Activated B cell treated with CpG ODN at 0.5 μM for 24 hours (primary cell): ENCODE measurements at regions not wholly inside any gene's neighbourhood (a gene's known extent, or its start where the extent isn't known, plus 50 kb on each side); places are given as distances from the start of the nearest gene placed in this dataset.

Experiments
- ATAC-seq: fragments of 200-7000 bp; cut with Tn5 transposase; one replicate; pipeline ENCODE4 v1.10.0; 2021; ENCODE audit warnings: low read depth, mild to moderate bottlenecking, moderate library complexity
- CTCF ChIA-PET: fragments of 350-600 bp; sonication (Branson Sonifier 250); formaldehyde crosslinking; loops from one replicate; lab custom pipeline; 2021; ENCODE audit warnings: antibody characterized with exemption; lab: Charles Lee
- POLR2A ChIA-PET: fragments of 350-600 bp; sonication (Branson Sonifier 250); formaldehyde crosslinking; loops from one replicate; lab custom pipeline; 2021; ENCODE audit warnings: antibody characterized with exemption; lab: Charles Lee
- DNase-seq: peaks from one replicate; pipeline ENCODE4 v3.0.0; 2022
- H3K27ac Mint-ChIP-seq: one replicate; pipeline ENCODE4 v1.8.0; 2020; ENCODE audit warnings: mixed read lengths
- H3K27me3 Mint-ChIP-seq: one replicate; pipeline ENCODE4 v1.8.0; 2021; ENCODE audit warnings: mixed read lengths
- H3K36me3 Mint-ChIP-seq: one replicate; pipeline ENCODE4 v1.8.0; 2021; ENCODE audit warnings: low read depth, mixed read lengths
- H3K4me1 Mint-ChIP-seq: one replicate; pipeline ENCODE4 v1.8.0; 2021; ENCODE audit warnings: mixed read lengths
- H3K4me3 Mint-ChIP-seq: one replicate; pipeline ENCODE4 v1.8.0; 2020; ENCODE audit warnings: mild to moderate bottlenecking, mixed read lengths
- H3K9me3 Mint-ChIP-seq: one replicate; pipeline ENCODE4 v1.8.0; 2020; ENCODE audit warnings: mixed read lengths
- intact Hi-C: fragments of 100-400 bp; cut with micrococcal nuclease; formaldehyde crosslinking; loops from one replicate; pipeline ENCODE4 v1.15.1; 2024
- TF ChIP-seq, protein P1 (sequence below): fragments of 200-600 bp; IDR thresholded peaks from one replicate; pipeline ENCODE4 v1.8.0; 2022; ENCODE audit warnings: antibody characterized with exemption, mild to moderate bottlenecking

GRCh38 chr1:14511166-14511680 lies 87.3 kb upstream of the KAZN start:
- no peak overlapping the region for H3K4me3 Mint-ChIP-seq
- ChIA-PET POLR2A (no interaction called here), CTCF (no interaction called here)
- DNase-seq (no peak), ATAC-seq (no peak)
- intact Hi-C loops, result no loop called here
- peaks cover 5% of the 10 kb centered on the region for H3K27me3 Mint-ChIP-seq
- H3K9me3 Mint-ChIP-seq, result no peaks in the 10 kb centered on the region
- H3K4me1 Mint-ChIP-seq, result no peaks in the 10 kb centered on the region
- no peak overlapping the region for H3K27ac Mint-ChIP-seq
- TF ChIP-seq, protein P1, sequence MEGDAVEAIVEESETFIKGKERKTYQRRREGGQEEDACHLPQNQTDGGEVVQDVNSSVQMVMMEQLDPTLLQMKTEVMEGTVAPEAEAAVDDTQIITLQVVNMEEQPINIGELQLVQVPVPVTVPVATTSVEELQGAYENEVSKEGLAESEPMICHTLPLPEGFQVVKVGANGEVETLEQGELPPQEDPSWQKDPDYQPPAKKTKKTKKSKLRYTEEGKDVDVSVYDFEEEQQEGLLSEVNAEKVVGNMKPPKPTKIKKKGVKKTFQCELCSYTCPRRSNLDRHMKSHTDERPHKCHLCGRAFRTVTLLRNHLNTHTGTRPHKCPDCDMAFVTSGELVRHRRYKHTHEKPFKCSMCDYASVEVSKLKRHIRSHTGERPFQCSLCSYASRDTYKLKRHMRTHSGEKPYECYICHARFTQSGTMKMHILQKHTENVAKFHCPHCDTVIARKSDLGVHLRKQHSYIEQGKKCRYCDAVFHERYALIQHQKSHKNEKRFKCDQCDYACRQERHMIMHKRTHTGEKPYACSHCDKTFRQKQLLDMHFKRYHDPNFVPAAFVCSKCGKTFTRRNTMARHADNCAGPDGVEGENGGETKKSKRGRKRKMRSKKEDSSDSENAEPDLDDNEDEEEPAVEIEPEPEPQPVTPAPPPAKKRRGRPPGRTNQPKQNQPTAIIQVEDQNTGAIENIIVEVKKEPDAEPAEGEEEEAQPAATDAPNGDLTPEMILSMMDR, result no peak
- no peaks in the 10 kb centered on the region for H3K36me3 Mint-ChIP-seq

DNA sequence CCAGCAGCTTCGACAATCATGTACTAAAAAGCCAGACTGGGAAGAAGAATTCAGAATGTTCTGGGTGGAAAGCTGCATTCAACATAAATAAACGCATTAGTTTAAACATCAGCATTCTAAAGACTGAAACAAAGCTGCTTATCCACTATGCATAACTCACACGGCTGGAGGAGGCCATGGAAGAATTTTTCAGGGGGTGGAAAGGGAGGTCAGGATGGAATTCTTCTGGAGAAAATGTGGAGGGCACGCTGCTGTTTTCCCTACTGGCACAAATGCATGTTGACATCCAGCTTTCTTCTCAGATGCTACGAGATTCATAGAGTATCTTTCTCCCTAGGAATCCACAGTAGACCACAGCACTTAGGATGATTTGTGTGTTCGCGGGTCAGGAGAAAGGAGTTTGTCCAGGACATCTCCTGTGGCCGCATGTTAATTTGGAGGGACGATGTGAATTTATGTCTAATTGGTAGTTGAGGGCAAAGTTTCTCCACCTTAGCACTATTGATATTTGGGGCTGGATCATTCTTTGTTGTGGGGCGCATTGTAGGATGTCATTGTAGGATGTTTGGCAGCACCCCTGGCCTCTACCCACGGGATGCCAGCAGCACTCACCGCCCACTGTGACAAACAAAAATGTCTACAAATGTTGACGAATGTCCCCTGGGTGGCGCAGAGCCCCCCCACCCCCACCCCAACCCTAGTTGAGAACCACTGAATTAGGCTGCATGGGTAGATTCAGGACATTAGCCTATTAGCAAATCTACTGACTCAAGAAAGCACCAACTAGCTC lies 86.5 kb upstream of the KAZN start:
- TF ChIP-seq, protein P1, result no peak
- H3K9me3 Mint-ChIP-seq, result no peaks in the 10 kb centered on the region
- H3K27ac Mint-ChIP-seq, result no peak overlapping the region
- no peak for ATAC-seq
- no peaks in the 10 kb centered on the region for H3K4me1 Mint-ChIP-seq
- no peak for DNase-seq
- intact Hi-C loops, result no loop called here
- ChIA-PET CTCF (no interaction called here), POLR2A (no interaction called here)
- peaks cover 5% of the 10 kb centered on the region for H3K27me3 Mint-ChIP-seq
- no peak overlapping the region for H3K4me3 Mint-ChIP-seq
- H3K36me3 Mint-ChIP-seq, result no peaks in the 10 kb centered on the region

DNA sequence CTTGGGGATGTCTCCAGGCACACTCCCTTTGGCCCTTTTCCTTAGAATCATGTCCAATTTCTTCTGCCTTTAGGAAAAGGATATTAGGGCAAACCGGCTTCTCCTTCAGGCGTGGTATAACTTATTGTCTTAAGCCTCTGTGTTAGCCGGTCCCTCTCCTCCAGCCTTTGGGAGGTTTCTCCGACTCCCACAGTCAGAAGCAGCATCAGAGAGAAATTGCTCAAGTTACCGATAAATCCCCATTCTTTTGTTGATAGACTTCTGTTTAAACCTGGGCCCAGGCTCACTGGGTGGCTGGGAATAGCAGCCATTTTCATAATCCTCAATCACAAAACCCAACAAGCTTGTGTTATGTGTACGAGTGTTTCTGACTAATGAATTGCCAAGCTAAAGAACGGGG lies 85.4 kb upstream of the KAZN start:
- Mint-ChIP-seq H3K4me3 (no peak overlapping the region), H3K27ac (no peak overlapping the region), H3K4me1 (no peaks in the 10 kb centered on the region), H3K27me3 (peaks cover 5% of the 10 kb centered on the region), H3K36me3 (no peaks in the 10 kb centered on the region), H3K9me3 (no peaks in the 10 kb centered on the region)
- TF ChIP-seq, protein P1, result no peak
- intact Hi-C loops, result no loop called here
- ATAC-seq (no peak), DNase-seq (no peak)
- ChIA-PET CTCF (no interaction called here), POLR2A (no interaction called here)

- no peaks in the 10 kb centered on the region for H3K9me3 Mint-ChIP-seq
- no peaks in the 10 kb centered on the region for H3K36me3 Mint-ChIP-seq
- ChIA-PET CTCF (no interaction called here), POLR2A (no interaction called here)
- no peak overlapping the region for H3K4me3 Mint-ChIP-seq
- H3K27ac Mint-ChIP-seq, result no peak overlapping the region
- intact Hi-C loops, result no loop called here
- peaks cover 5% of the 10 kb centered on the region for H3K27me3 Mint-ChIP-seq
- H3K4me1 Mint-ChIP-seq, result no peaks in the 10 kb centered on the region
- DNase-seq (no peak), ATAC-seq (no peak)
- TF ChIP-seq, protein P1, result no peak
Observed at GRCh38 chr1:14514739-14515138, 83.7 kb upstream of the KAZN start.

GRCh38 chr1:14516974-14517840 lies 81.3 kb upstream of the KAZN start:
- intact Hi-C loops, result no loop called here
- ATAC-seq (no peak), DNase-seq (no peak)
- H3K27ac Mint-ChIP-seq, result no peak overlapping the region
- peaks cover 7% of the 10 kb centered on the region for H3K27me3 Mint-ChIP-seq
- no peak overlapping the region for H3K4me3 Mint-ChIP-seq
- TF ChIP-seq, protein P1, result no peak
- no peaks in the 10 kb centered on the region for H3K9me3 Mint-ChIP-seq
- H3K4me1 Mint-ChIP-seq, result no peaks in the 10 kb centered on the region
- no peaks in the 10 kb centered on the region for H3K36me3 Mint-ChIP-seq
- POLR2A ChIA-PET, result no interaction called here
- CTCF ChIA-PET, result no interaction called here
